Stimulated activated CD8-positive, alpha-beta memory T cell treated with anti-CD3 and anti-CD28 coated beads, Interleukin-12 subunit alpha, Interleukin-12 subunit beta, amount 100 ng/mL, for 1 hour (primary cell): ENCODE measurements at regions not wholly inside any gene's neighbourhood (a gene's known extent, or its start where the extent isn't known, plus 50 kb on each side); places are given as distances from the start of the nearest gene placed in this dataset.
"Not testable (repeated sequence)": the region's sequence is repeated elsewhere in the genome, so short reads cannot be mapped to it uniquely, and the experiment has no call there.

Experiments used
- DNase-seq: peaks from one replicate; pipeline ENCODE4 v3.0.0-alpha.2; 2020; ENCODE audit warnings: low read depth

DNA sequence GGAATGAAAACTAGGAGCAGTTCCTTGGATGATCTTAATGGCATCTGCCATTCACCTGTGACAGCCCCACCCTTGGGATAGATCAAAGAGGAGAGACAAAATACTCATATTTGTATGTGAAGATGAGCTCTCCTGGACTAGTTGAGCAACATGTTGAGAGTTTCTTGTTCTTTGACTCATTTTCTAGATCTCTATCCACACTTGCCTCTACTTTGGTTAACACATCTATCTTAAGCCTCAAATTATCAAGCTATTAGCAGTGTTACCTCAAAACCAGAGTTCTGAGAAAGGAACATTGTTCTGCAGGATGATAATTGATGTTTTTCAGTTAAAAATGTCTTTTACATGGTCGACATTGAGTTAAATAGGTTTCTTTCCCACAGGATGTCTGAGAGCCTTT, 94.2 kb upstream of the TEX13D start:
- DNase-seq = no peak

DNA sequence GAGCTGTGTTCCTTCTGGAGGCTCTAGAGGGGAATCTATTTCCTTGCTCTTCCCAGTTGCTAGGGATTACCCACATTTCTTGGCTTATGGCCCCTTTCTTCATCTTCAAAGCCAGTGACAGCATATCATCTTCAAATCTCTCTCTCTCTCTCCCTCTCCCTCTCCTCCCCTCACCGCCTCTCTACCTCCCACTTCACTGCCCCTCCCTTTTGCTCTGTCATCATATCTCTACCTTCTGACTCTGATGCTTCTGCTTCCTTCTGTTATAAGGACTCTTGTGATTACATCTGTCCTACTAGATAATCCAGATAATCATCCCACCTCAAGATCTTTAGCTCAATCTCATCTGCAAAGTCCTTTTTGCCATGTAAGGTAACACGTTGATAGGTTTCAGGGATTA, 93.1 kb upstream of the TEX13D start:
- DNase-seq = no peak

DNA sequence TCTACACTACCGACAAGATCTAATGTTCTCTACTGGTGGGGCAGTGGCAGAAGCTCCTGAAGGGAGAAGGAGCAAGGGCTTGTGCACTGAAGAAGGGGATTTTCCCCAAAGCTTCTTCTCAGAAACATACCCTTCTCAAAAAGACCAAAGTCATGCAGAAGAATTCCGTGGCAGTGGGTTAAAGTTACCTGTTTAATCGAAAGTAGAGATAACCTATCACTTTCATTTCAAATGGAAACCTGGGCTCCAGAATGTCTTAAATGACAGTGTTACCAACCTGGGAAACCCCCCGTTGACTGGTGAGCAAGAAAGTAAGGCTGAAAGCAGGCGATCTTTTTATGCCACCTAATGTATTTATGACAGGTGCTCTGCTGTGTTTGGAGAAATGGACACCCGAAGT, 92.5 kb upstream of the TEX13D start:
- DNase-seq = no peak

DNA sequence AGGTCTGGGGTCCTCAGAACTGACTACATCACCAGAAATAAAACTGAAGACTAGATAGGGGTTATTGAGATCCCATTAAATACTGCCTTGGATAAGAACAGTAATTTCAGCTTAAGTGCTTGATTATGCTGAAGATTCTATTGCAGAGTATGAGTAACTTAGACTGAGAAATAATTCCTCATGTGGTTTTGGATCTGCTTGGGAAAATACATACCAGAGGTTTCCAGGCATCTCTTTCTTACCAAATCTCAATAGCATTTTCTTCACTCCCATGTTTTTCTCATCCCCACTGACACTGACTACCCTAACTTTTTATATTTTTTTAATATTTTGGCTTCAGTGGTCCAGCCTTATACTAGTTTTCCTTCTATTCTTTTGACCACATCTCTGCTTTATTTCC, 92.0 kb upstream of the TEX13D start:
- DNase-seq = no peak

DNA sequence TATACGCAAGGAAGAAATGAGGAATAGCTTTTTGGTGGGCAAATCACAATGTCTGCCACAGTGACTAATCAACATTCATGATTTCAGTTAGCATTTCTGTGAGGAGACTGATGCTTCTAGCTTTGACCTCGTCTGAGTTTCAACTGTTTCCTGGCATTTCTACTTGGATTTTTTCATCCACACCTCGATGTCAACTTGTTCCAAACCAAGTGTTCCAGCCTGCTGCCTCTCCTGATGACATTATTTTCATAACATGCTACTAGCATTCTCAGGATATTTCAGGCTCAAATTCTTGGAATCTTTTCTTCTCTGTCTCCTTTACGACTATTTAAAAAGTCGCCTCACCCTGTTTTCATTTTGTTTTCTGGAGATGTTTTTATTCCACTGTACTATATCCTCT, 90.3 kb upstream of the TEX13D start:
- no peak for DNase-seq

DNA sequence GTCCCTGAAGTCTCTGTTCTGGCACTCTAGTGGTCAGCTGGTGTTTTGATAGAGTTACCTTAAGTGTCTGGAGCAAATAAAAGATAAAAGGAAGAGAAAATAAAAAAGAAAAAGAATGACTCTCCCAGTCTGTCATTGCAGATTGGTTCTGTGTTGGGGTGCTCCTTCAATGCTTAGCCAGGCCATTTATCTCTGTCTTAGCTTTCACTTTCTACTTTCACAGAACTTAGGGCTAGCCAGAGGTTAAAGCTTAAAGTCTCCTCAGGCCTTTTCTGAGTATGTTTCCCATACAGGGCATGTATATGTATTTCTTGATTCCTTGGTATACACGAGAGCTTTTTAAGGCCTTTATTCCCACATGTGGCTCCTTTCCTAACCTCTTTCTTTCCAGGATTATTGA, 83.1 kb upstream of the TEX13D start:
- no peak for DNase-seq

DNA sequence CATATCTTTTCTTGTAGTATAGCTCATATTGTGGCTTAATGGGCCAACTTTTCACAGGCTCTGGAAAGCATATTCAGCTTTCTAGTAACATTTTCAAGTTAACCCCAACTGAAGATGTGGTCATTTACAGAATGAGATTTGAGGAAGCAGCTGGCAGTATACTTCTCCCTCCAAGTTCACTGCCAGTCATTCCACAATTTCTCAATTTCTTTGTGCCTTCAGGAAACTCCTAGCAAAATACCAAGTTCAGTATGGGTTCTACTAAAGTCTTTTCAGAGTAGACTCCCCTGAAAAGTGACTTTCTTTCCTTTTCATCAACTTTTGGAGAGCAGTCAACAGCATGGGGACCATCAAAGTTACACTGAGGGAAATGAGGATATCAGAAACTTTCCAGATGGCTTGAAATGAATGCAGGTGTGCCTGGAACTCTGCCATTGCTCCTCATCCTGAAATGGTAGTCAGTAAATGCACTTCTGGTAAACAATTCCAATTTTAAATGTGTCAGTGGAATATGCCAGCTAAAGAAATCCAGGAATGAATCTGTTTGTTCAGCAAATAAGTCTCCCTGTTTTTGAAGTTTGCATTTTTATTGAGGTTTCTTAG, 81.5 kb upstream of the TEX13D start:
- DNase-seq = no peak

DNA sequence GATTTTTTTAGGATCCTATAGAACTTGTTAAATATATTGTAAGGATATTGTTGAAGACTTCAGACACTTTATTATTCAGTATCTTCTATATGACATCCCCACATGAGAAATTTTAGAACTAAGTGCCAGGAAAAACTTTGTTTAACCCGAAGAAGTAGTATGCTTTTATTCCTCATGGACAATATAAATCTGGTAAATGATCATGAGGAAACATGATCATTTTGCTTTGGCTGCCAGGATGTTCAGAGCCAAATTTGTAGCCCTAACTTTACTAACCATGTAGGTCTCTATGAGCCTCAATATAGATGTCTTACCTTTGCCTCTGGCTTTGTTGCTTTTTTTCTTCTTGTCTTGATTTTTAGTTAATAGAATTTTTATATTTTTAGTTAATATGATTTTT, 77.8 kb upstream of the TEX13D start:
- no peak for DNase-seq

DNA sequence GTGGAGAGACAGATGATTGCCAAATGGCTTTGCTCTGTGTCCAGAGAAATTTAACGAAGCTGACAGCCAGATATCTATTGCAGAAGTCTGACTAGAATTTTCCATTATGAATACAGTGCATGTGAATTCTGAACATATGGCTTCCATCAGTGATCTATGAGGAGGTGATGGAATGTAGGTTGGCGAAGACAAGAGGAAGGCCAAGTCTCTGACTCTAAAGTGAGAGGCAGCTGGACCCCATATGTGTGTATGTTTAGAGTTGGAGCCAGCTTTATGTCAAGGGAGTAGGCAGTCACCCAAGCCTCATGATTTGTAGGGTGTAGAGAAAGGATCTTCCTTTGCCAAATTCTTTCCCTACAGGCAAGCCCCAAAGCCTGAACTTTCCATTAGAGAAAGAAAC, 76.2 kb upstream of the TEX13D start:
- DNase-seq = no peak

DNA sequence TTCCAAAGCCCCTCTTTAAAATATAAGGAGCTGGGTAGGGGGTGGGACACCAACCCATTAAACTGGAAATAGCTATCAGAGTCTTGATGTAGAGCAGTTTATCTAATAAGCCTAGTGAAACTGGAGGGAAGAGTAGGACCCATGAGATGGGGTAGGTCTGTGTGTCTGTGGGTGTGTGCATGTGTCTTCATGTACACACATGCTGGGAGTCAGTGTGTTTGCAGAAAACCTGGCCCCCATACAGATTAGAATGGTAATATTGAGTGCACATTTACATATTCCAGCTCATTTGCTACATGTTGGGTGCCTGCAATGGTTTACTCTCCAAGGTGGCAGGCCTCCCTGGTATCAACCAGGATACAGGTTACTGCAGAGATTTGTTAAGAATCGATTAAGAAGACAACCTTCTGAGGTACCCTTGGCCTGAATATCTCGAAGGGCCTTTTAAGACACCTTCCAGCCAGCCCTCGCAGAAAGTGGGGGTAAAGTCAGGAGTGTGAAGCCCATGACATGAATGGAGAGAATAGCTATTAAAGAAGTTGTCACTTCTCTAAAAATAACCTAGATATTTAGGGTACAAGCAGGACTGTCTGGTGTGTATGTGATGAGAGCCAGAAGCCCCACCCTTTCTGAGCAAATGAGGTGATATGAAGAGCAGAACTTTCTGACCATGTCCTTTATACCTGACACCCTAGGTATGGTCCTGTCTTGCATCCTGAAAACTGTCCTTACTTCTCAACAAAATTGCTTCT, 75.7 kb upstream of the TEX13D start:
- DNase-seq = no peak

DNA sequence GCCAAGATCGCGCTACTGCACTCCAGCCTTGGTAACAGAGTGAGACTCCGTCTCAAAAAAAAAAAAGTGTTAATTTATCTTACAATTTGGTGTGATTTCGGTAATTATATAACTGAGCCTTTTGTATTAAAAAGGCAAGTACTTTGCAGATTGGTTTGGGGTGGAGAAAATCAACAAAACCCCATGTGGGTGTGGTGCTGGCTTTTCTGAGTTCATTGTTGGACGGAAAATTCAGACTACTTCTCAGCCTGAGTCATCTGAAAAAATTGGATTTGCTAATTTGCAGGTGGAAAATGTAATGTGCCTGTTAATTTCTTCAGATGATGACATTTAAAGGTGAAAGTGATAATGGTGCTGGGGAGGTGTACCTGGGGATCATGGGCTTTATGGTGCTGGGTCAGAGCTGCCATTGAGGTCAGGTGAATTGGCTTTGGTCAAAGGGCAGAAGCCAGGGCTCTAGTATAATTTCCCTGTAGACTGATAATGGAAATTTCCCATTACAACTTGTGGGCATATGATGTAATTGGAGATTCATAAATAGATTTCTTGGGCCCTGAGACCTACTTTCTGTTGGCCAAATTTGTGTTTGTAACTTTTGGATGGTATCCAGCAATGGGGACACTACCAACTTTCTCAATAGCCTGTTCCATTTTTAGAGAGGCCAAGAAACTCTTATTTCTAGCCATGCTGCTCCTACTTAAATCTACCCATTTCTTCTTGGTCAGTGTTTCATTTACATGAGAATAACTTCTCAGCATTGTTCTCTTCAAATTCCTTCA, 74.3 kb upstream of the TEX13D start:
- DNase-seq = no peak

DNA sequence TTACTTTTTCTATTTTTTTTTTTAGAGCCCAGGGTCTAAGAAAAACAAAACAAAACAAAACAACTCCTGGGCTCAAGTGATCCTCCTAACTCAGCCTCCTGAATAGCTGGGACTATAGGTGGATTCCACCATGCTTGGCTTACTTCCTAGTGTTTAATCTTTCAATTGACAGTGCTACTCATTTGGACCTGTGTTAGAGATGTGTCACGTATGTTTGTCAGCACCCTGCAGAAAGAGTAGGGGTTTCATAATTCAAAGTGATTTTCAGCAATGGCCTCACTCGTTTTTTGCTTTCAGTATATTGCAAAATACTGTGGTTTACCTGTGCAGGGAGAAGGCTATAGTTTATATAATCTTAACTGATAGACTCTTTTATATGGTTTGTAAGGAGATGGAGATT, 71.6 kb upstream of the TEX13D start:
- no peak for DNase-seq

DNA sequence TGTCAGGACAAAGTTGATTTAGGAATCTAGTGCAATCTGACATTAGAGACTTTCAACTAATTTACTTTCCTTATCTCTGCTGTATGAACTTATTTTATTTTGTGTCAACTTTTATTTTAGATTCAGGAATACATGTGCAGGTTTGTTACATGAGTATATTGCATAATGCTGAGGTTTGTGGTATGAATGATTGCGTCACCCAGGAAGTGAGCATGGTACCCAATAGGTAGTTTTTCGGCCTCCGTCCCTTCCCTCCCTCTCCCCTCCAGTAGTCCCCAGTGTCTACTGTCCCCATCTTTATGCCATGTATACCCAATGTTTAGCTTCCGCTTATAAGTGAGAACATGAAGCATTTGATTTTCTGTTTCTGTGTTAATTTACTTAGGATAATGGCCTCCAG, 68.7 kb upstream of the TEX13D start:
- no peak for DNase-seq

DNA sequence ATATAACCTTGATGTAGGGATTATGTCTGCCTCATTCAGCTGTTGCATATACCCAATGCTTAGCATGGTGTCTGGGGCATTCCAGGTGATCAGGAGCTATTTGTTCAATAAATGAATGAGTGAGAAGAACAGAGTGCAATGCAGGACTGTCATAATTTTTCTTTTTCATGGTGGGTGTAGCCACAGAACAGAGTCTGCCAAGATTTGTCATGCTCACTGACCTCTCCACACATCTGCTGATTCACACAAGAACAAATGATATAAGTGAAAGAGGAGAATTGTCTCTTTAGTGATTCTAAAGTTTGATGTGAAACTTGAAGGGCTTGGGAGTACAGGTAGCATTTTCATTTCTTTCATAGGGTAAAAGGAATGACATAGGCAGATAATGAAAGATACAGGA, 64.4 kb upstream of the TEX13D start:
- DNase-seq = no peak

DNA sequence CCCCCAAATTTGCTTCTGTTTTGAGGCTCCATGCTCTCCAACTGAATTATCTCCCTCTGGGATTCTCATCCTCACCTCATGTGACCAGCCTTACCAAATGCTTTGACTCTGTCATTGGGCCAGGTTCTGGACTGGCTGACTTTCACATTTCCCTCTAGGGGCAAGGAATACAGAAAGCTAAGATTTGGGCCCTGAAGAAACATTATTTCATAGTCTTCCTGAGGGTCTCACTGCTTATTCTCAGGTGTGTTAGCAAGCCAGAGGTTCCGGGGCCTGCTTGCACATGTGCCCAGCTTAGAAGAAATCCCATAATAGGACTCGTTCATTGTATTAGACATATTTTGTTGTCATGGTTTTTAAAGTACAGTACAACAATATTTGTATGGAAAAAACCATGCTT, 62.6 kb upstream of the TEX13D start:
- no peak for DNase-seq

DNA sequence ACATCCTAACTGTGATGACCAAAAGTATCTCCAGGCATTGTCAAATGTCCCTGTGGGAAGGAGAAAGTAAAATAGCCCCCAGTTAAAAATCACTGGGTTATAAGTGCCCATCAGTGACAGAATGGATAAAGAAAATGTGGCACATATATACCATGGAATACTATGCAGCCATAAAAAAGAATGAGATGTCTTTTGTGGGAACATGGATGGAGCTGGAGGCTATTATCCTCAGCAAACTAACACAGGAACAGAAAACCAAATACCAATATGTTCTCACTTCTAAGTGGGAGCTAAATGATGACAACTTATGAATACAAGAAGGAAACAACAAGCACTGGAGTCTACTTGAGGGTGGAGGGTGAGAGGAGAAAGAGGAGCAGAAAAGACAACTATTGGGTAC, 60.9 kb upstream of the TEX13D start:
- not testable (repeated sequence) for DNase-seq

DNA sequence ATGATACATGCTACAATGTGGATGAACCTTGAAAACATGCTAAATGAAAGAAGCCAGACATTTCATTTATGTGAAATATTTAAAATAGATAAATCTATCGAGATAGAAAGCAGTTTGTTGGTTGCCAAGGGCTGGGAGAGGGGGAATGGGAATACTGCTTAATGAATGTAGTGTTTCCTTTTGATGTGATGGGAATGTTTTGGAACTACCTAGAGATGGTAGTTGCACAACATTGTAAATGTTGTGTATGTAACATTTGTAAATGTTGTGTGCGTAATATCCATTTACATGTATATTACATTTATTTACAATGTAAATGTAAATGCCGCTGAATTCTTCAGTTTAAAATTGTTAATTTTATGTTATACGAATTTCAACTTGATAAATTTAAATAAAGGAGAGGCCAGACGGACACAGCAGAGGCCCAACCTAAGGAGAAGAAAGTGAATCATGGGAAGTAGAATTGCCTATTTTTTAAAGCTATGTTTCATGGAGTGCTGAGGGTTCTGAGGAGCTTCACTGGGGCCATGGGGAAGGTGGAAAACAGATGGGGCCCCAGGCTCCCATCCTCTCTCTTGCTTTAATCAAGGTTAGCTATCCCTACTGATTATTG, 60.0 kb upstream of the TEX13D start:
- no peak for DNase-seq

DNA sequence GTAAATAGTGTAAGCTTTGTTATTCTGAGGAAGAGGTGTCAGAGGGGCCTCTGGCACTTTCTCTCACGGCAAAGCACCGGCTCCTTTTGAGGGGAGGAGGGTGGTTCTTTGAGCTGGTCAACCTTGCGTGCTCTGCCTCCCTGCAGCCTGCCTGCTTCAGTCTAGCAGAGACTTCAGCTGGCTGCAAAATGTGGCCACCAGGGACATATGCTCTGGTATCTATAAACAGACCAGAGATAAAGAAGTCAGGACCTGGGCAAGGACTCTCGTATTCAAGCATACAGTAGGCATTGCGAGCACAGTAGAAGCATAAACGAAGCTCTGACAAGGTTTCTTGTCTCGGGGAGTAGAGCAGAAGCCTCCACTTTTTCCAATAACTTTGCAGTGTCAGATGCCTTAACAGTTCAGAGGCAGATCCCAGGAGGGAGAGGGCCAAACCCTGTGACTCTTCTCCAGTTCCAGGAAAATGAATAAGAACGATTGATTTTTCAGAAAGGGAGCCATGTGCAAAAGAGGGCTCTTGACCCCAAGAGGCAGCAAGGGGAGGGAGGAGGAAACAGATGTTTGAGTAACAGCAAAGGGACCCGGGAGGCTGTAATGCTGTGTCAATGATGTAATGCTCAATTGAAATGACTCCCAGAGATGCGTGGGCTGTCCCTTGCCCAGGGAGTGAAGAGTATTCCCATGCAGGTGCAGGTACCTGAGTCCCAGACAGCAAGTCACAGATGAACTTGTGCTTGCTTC, 57.9 kb upstream of the TEX13D start:
- no peak for DNase-seq

DNA sequence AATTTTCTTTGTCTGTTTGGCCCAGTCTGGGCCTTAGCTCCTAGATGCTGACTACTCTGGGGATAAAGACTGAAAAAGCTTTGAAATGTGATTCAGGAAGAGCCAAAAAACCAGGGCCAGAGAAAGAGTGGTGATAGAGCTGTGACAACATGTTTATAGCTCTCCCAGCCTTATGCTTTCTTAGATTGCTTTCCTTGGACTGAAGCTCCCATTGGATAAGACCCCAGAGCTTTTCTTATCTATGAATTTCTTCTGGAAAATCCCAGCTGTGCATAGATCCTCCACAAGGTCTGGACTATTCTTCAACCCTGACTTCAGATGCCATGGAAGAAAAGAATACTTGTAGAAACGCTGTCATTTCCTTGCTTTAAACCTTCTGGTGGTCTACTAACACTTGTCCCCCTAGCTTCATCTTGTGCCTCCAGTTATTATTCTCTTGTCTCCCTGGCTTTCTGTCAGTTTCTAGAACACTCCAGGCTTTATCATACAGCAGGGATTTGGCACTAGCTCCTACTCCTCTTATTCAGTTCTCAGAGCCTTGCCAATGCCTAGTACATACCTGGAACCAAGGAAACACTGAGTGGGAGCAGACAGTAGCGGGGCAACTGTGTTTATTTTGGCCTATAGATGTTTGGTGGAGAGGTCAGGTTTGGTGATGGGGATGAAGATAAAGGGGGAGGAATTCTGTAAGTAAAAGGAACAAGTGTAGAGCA, 57.1 kb upstream of the TEX13D start:
- no peak for DNase-seq

DNA sequence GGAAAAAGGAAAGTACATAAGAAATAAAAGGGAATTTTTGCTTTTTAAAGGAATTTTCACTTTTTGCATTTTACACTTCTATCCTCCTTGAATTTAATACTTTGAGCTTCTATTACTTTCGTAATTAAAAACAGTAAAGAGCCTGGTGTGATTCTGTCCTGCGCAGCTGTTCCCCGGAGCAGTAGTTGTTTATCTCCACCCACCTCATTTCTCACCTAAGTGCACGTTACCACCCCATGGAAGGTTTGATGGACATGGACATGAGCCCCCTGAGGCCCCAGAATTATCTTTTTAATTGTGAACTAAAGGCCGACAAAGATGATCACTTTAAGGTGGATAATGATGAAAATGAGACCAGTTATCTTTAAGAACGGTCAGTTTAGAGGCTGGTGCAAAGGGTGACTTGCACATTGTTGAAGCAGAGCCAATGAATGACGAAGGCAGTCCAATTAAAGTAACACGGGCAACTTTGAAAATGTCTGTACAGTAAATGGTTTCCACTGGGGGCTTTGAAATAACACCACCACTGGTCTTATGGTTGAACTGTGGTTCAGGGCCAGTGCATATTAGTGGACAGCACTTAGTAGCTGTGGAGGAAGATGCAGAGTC, 52.1 kb upstream of the TEX13D start:
- no peak for DNase-seq

DNA sequence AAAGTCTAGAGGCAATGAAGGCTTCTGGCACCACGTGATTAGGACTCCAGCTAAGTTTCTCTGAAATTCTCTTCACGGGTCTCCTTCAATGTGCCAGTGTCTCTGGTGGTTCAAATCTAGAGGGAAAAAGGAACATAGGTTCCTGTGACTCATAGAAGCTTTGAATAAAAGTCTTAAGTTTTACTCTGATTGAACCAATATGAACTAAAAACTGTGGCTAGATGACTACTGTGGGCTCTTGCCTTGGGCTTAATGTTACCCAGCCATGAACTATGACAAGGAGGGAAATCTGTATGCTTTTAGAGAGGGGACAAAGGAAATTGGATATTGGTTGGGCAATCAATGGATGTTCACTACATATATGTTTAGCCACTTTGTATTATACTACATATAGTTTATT, 49.9 kb upstream of the TEX13D start:
- DNase-seq = no peak
